GM23338 (cell line): ENCODE measurements at regions not wholly inside any gene's neighbourhood (a gene's known extent, or its start where the extent isn't known, plus 50 kb on each side); places are given as distances from the start of the nearest gene placed in this dataset.

ENCODE experiments used
- CTCF ChIP-seq, 2 experiments: fragments of 200-600 bp in 1 of 2; sonication (generic) in 1 of 2; conservative IDR thresholded peaks; 2 replicates each; pipeline versions ENCODE4 v1.5.1 to v1.6.1; 2016 to 2017; ENCODE audit warnings: antibody characterized with exemption in 2 of 2, low read depth in 2 of 2, mild to moderate bottlenecking in 2 of 2, moderate library complexity in 1 of 2
- EZH2phosphoT487 ChIP-seq: fragments of 200-600 bp; sonication (generic); IDR thresholded peaks from one replicate; pipeline ENCODE4 v1.8.1; 2018; ENCODE audit warnings: antibody characterized with exemption; ENCODE audit not compliant: unreplicated experiment
- JUNB ChIP-seq: IDR thresholded peaks from one replicate; pipeline ENCODE4 v1.6.1; 2016; ENCODE audit warnings: antibody characterized with exemption; ENCODE audit not compliant: unreplicated experiment
- POLR2AphosphoS5 ChIP-seq: IDR thresholded peaks from 2 replicates; pipeline ENCODE4 v1.6.1; 2016; ENCODE audit warnings: antibody characterized with exemption, low read depth
- ZNF331 ChIP-seq: fragments of 250-450 bp; sonication (Bioruptor Pico); IDR thresholded peaks from 2 replicates; pipeline ENCODE4 v1.5.0; 2020; ENCODE audit warnings: low read depth, mild to moderate bottlenecking, moderate library complexity
- ZNF462 ChIP-seq: fragments of 250-450 bp; sonication (Bioruptor Pico); IDR thresholded peaks from 2 replicates; pipeline ENCODE4 v1.5.0; 2020; ENCODE audit warnings: mild to moderate bottlenecking, moderate library complexity

- TF ChIP-seq ZNF331 (CRISPR knock-in tag) (no peak), EZH2phosphoT487 (no peak), ZNF462 (CRISPR knock-in tag) (no peak), CTCF (conservative IDR thresholded peaks at IDR 0.05; ENCODE audit: low read depth in 2 of 2) (no peak), JUNB (no peak), POLR2AphosphoS5 (no peak)
Measured at GRCh38 chr13:76527041-76527440, 359.2 kb downstream of the KCTD12 start.
